GM21619 (cell line): ENCODE measurements at regions not wholly inside any gene's neighbourhood (a gene's known extent, or its start where the extent isn't known, plus 50 kb on each side); places are given as distances from the start of the nearest gene placed in this dataset.

ENCODE experiments used
- ATAC-seq: cut with Tn5 transposase; IDR thresholded peaks from one replicate; pipeline ENCODE4 v1.9.1; 2021; ENCODE audit not compliant: unreplicated experiment

- ATAC-seq = no peak
These were observed 221.3 kb downstream of the SLC6A15 start for GRCh38 chr12:84691266-84691665.

GRCh38 chr12:84689638-84690037 lies 223.0 kb downstream of the SLC6A15 start:
- ATAC-seq = no peak

- no peak for ATAC-seq
These were observed 227.2 kb downstream of the SLC6A15 start for GRCh38 chr12:84685379-84685778.

GRCh38 chr12:84676787-84677186 lies 235.8 kb downstream of the SLC6A15 start:
- ATAC-seq = no peak

- ATAC-seq = no peak
These were observed 250.8 kb downstream of the SLC6A15 start for GRCh38 chr12:84661786-84662185.

GRCh38 chr12:84660139-84660538 lies 252.5 kb downstream of the SLC6A15 start:
- no peak for ATAC-seq

GRCh38 chr12:84658877-84659276 lies 253.7 kb downstream of the SLC6A15 start:
- no peak for ATAC-seq

- no peak for ATAC-seq
These were observed 255.9 kb downstream of the SLC6A15 start for GRCh38 chr12:84656705-84657104.

GRCh38 chr12:84653482-84653881 lies 259.1 kb downstream of the SLC6A15 start:
- ATAC-seq = no peak

- ATAC-seq = no peak
These were observed 264.2 kb downstream of the SLC6A15 start for GRCh38 chr12:84648425-84648824.

- ATAC-seq = no peak
These were observed 267.7 kb downstream of the SLC6A15 start for GRCh38 chr12:84644908-84645307.

GRCh38 chr12:84643993-84644392 lies 268.6 kb downstream of the SLC6A15 start:
- no peak for ATAC-seq

GRCh38 chr12:84641940-84642545 lies 270.6 kb downstream of the SLC6A15 start:
- no peak for ATAC-seq

- no peak for ATAC-seq
These were observed 273.7 kb downstream of the SLC6A15 start for GRCh38 chr12:84638811-84639368.

GRCh38 chr12:84637926-84638325 lies 274.7 kb downstream of the SLC6A15 start:
- ATAC-seq = no peak

GRCh38 chr12:84636801-84637290 lies 275.8 kb downstream of the SLC6A15 start:
- ATAC-seq = no peak

GRCh38 chr12:84634526-84634925 lies 278.1 kb downstream of the SLC6A15 start:
- ATAC-seq = no peak

- no peak for ATAC-seq
These were observed 280.0 kb downstream of the SLC6A15 start for GRCh38 chr12:84632556-84632955.

GRCh38 chr12:84631020-84631419 lies 281.6 kb downstream of the SLC6A15 start:
- no peak for ATAC-seq

GRCh38 chr12:84627593-84627992 lies 285.0 kb downstream of the SLC6A15 start:
- no peak for ATAC-seq

GRCh38 chr12:84624601-84625000 lies 288.0 kb downstream of the SLC6A15 start:
- ATAC-seq = no peak

GRCh38 chr12:84619053-84619571 lies 293.5 kb downstream of the SLC6A15 start:
- no peak for ATAC-seq
